ENCODE measurements at regions not wholly inside any gene's neighbourhood (a gene's known extent, or its start where the extent isn't known, plus 50 kb on each side); places are given as distances from the start of the nearest gene placed in this dataset.

GRCh38 chr2:217332417-217332791, 472.5 kb upstream of the TNP1 start:
- no TSS peak for BruUV-seq (replicated peaks)
- POLR2A ChIA-PET (ENCODE audit: low non-redundant PET), result interaction anchor here (0.6 kb wide), 1 partner anchor 795 kb away, joined by 3 read pairs; no protein-coding TSS in a partner anchor
- CTCF ChIA-PET, result no interaction called here
- Histone ChIP-seq H3K4me1 (ENCODE audit: insufficient read depth, low read length, poor library complexity, severe bottlenecking) (peaks cover 49% of the 10 kb centered on the region), H3K4me3 (ENCODE audit: low read depth, low read length, poor library complexity, severe bottlenecking) (no peak overlapping the region), H3K27ac (ENCODE audit: low read depth, low read length, poor library complexity, severe bottlenecking) (no peak overlapping the region), H3K36me3 (ENCODE audit: insufficient read depth, low read length, poor library complexity, severe bottlenecking) (no peaks in the 10 kb centered on the region), H3K27me3 (replicated peaks; ENCODE audit: insufficient read depth, low read depth, low read length, poor library complexity) (no peaks in the 10 kb centered on the region), H3K9me3 (ENCODE audit: low read depth, low read length, poor library complexity, severe bottlenecking) (no peaks in the 10 kb centered on the region)
- no peak for DNase-seq (ENCODE audit: low spot score)
- TF ChIP-seq EZH2 (IDR thresholded peaks at IDR 0.05; ENCODE audit: borderline replicate concordance, low read depth, low read length, poor library complexity, severe bottlenecking), result no peak
- no peak for TF ChIP-seq CTCF (conservative IDR thresholded peaks at IDR 0.05; ENCODE audit: low read depth, low read length)
- intact Hi-C loops (cut with micrococcal nuclease; ENCODE audit: unreplicated experiment), result no loop called here

- Histone ChIP-seq H3K9me3 (ENCODE audit: low read depth, low read length, poor library complexity, severe bottlenecking) (no peaks in the 10 kb centered on the region), H3K27me3 (replicated peaks; ENCODE audit: insufficient read depth, low read depth, low read length, poor library complexity) (no peaks in the 10 kb centered on the region), H3K4me1 (ENCODE audit: insufficient read depth, low read length, poor library complexity, severe bottlenecking) (peaks cover 51% of the 10 kb centered on the region), H3K4me3 (ENCODE audit: low read depth, low read length, poor library complexity, severe bottlenecking) (no peak overlapping the region), H3K27ac (ENCODE audit: low read depth, low read length, poor library complexity, severe bottlenecking) (no peak overlapping the region), H3K36me3 (ENCODE audit: insufficient read depth, low read length, poor library complexity, severe bottlenecking) (no peaks in the 10 kb centered on the region)
- CTCF ChIA-PET, result no interaction called here
- no TSS peak for BruUV-seq (replicated peaks)
- no peak for TF ChIP-seq CTCF (conservative IDR thresholded peaks at IDR 0.05; ENCODE audit: low read depth, low read length)
- no peak for TF ChIP-seq EZH2 (IDR thresholded peaks at IDR 0.05; ENCODE audit: borderline replicate concordance, low read depth, low read length, poor library complexity, severe bottlenecking)
- no peak for DNase-seq (ENCODE audit: low spot score)
- intact Hi-C loops (cut with micrococcal nuclease; ENCODE audit: unreplicated experiment), result no loop called here
- POLR2A ChIA-PET (ENCODE audit: low non-redundant PET), result interaction anchor here (0.6 kb wide), 1 partner anchor 794 kb away, joined by 3 read pairs; no protein-coding TSS in a partner anchor
These were observed 471.9 kb upstream of the TNP1 start for GRCh38 chr2:217331523-217332416.

GRCh38 chr2:217330647-217331046, 470.8 kb upstream of the TNP1 start:
- no peak overlapping the region for H3K4me3 ChIP-seq (ENCODE audit: low read depth, low read length, poor library complexity, severe bottlenecking)
- ChIA-PET CTCF (no interaction called here), POLR2A (ENCODE audit: low non-redundant PET) (no interaction called here)
- TF ChIP-seq CTCF (conservative IDR thresholded peaks at IDR 0.05; ENCODE audit: low read depth, low read length) (0 out of 2 replicates have a peak, but pooled peaks have one; percentile 19), EZH2 (IDR thresholded peaks at IDR 0.05; ENCODE audit: borderline replicate concordance, low read depth, low read length, poor library complexity, severe bottlenecking) (no peak)
- no TSS peak for BruUV-seq (replicated peaks)
- no peaks in the 10 kb centered on the region for H3K36me3 ChIP-seq (ENCODE audit: insufficient read depth, low read length, poor library complexity, severe bottlenecking)
- DNase-seq (ENCODE audit: low spot score), result peak; percentile 35
- intact Hi-C loops (cut with micrococcal nuclease; ENCODE audit: unreplicated experiment), result no loop called here
- H3K4me1 ChIP-seq (ENCODE audit: insufficient read depth, low read length, poor library complexity, severe bottlenecking), result peaks cover 62% of the 10 kb centered on the region
- H3K27ac ChIP-seq (ENCODE audit: low read depth, low read length, poor library complexity, severe bottlenecking), result no peak overlapping the region
- no peaks in the 10 kb centered on the region for H3K9me3 ChIP-seq (ENCODE audit: low read depth, low read length, poor library complexity, severe bottlenecking)
- H3K27me3 ChIP-seq (replicated peaks; ENCODE audit: insufficient read depth, low read depth, low read length, poor library complexity), result no peaks in the 10 kb centered on the region
